ENCODE measurements at regions not wholly inside any gene's neighbourhood (a gene's known extent, or its start where the extent isn't known, plus 50 kb on each side); places are given as distances from the start of the nearest gene placed in this dataset.

- Histone ChIP-seq H3K27ac (ENCODE audit: low read length in 2 of 2) (no peak overlapping the region), H3K27me3 (replicated peaks in 1 of 4; ENCODE audit: control extremely low read depth in 1 of 4, control insufficient read depth in 3 of 4, insufficient read depth in 4 of 4, low read length in 3 of 4) (peaks cover 0 to 3% (median 0%) of the 10 kb centered on the region in 4 experiments), H3K4me3 (ENCODE audit: control extremely low read depth in 1 of 5, extremely low read depth in 1 of 5, insufficient read depth in 1 of 5, low read depth in 2 of 5, low read length in 4 of 5) (no peak overlapping the region), H3K4me1 (ENCODE audit: control insufficient read depth in 2 of 2, insufficient read depth in 2 of 2, low read length in 2 of 2) (peaks cover 5 to 7% of the 10 kb centered on the region in 2 donors), H3K9ac (ENCODE audit: low read length) (no peak overlapping the region), H3K9me3 (ENCODE audit: control extremely low read depth in 1 of 3, control insufficient read depth in 2 of 3, insufficient read depth in 1 of 3, low read length in 2 of 3) (no peaks in the 10 kb centered on the region), H3K36me3 (replicated peaks in 1 of 2; ENCODE audit: control extremely low read depth in 1 of 2, control insufficient read depth in 1 of 2, extremely low read depth in 1 of 2, insufficient read depth in 2 of 2, low read length in 1 of 2) (no peaks in the 10 kb centered on the region), H2AFZ (ENCODE audit: insufficient read depth, low read depth, low read length, poor library complexity, severe bottlenecking) (no peak overlapping the region), H3K4me2 (replicated peaks; ENCODE audit: low read depth, low read length, poor library complexity, severe bottlenecking) (no peak overlapping the region), H3K79me2 (ENCODE audit: control insufficient read depth, insufficient read depth, low read length) (no peaks in the 10 kb centered on the region), H4K20me1 (ENCODE audit: control insufficient read depth, insufficient read depth, low read length, poor library complexity, severe bottlenecking) (no peaks in the 10 kb centered on the region)
- ChIA-PET CTCF (no interaction called here), POLR2A (no interaction called here)
- Mint-ChIP-seq H3K9me3 (ENCODE audit: insufficient read depth) (no peaks in the 10 kb centered on the region), H3K4me1 (peaks cover 7% of the 10 kb centered on the region), H3K4me3 (no peak overlapping the region), H3K27me3 (no peaks in the 10 kb centered on the region), H3K27ac (no peak overlapping the region)
- TF ChIP-seq, protein P1, sequence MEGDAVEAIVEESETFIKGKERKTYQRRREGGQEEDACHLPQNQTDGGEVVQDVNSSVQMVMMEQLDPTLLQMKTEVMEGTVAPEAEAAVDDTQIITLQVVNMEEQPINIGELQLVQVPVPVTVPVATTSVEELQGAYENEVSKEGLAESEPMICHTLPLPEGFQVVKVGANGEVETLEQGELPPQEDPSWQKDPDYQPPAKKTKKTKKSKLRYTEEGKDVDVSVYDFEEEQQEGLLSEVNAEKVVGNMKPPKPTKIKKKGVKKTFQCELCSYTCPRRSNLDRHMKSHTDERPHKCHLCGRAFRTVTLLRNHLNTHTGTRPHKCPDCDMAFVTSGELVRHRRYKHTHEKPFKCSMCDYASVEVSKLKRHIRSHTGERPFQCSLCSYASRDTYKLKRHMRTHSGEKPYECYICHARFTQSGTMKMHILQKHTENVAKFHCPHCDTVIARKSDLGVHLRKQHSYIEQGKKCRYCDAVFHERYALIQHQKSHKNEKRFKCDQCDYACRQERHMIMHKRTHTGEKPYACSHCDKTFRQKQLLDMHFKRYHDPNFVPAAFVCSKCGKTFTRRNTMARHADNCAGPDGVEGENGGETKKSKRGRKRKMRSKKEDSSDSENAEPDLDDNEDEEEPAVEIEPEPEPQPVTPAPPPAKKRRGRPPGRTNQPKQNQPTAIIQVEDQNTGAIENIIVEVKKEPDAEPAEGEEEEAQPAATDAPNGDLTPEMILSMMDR (IDR thresholded peaks at IDR 0.05) = no peak
- no peak for TF ChIP-seq EZH2 (IDR thresholded peaks at IDR 0.05; ENCODE audit: borderline replicate concordance, insufficient read depth, low read depth, low read length, poor library complexity, severe bottlenecking)
- ATAC-seq (ENCODE audit: low read depth) (no peak), DNase-seq (no peak)
- intact Hi-C loops (cut with micrococcal nuclease) = no loop called here
- 90% methylated on average over 4 of the region's 4 CpGs for WGBS (ENCODE audit: insufficient coverage)
Measured at GRCh38 chr6:1487239-1487638, 97.9 kb downstream of the FOXF2 start.

GRCh38 chr6:1491025-1491424, 101.6 kb downstream of the FOXF2 start:
- H2AFZ ChIP-seq (ENCODE audit: insufficient read depth, low read depth, low read length, poor library complexity, severe bottlenecking) = no peak overlapping the region
- no peaks in the 10 kb centered on the region for H4K20me1 ChIP-seq (ENCODE audit: control insufficient read depth, insufficient read depth, low read length, poor library complexity, severe bottlenecking)
- Mint-ChIP-seq H3K4me1 (no peaks in the 10 kb centered on the region), H3K4me3 (no peak overlapping the region), H3K9me3 (ENCODE audit: insufficient read depth) (no peaks in the 10 kb centered on the region), H3K27ac (no peak overlapping the region), H3K27me3 (peaks cover 9% of the 10 kb centered on the region)
- POLR2A ChIA-PET = no interaction called here
- H3K9me3 ChIP-seq (ENCODE audit: control extremely low read depth in 1 of 3, control insufficient read depth in 2 of 3, insufficient read depth in 1 of 3, low read length in 2 of 3) = peaks cover 0 to 3% (median 0%) of the 10 kb centered on the region in 3 donors
- 94% methylated on average over 8 of the region's 11 CpGs for WGBS (ENCODE audit: insufficient coverage)
- H3K27ac ChIP-seq (ENCODE audit: low read length in 2 of 2) = no peak overlapping the region
- no peaks in the 10 kb centered on the region for H3K36me3 ChIP-seq (replicated peaks in 1 of 2; ENCODE audit: control extremely low read depth in 1 of 2, control insufficient read depth in 1 of 2, extremely low read depth in 1 of 2, insufficient read depth in 2 of 2, low read length in 1 of 2)
- H3K27me3 ChIP-seq (replicated peaks in 1 of 4; ENCODE audit: control extremely low read depth in 1 of 4, control insufficient read depth in 3 of 4, insufficient read depth in 4 of 4, low read length in 3 of 4) = no peaks in the 10 kb centered on the region
- no peak for DNase-seq
- no peaks in the 10 kb centered on the region for H3K79me2 ChIP-seq (ENCODE audit: control insufficient read depth, insufficient read depth, low read length)
- TF ChIP-seq EZH2 (IDR thresholded peaks at IDR 0.05; ENCODE audit: borderline replicate concordance, insufficient read depth, low read depth, low read length, poor library complexity, severe bottlenecking) = no peak
- TF ChIP-seq, protein P1 (IDR thresholded peaks at IDR 0.05) = no peak
- no peak overlapping the region for H3K9ac ChIP-seq (ENCODE audit: low read length)
- CTCF ChIA-PET = no interaction called here
- H3K4me1 ChIP-seq (ENCODE audit: control insufficient read depth in 2 of 2, insufficient read depth in 2 of 2, low read length in 2 of 2) = no peaks in the 10 kb centered on the region
- no peak overlapping the region for H3K4me2 ChIP-seq (replicated peaks; ENCODE audit: low read depth, low read length, poor library complexity, severe bottlenecking)
- ATAC-seq (ENCODE audit: low read depth) = no peak
- intact Hi-C loops (cut with micrococcal nuclease) = no loop called here
- H3K4me3 ChIP-seq (ENCODE audit: control extremely low read depth in 1 of 5, extremely low read depth in 1 of 5, insufficient read depth in 1 of 5, low read depth in 2 of 5, low read length in 4 of 5) = no peak overlapping the region
